DOHH2 (cell line): ENCODE measurements at regions not wholly inside any gene's neighbourhood (a gene's known extent, or its start where the extent isn't known, plus 50 kb on each side); places are given as distances from the start of the nearest gene placed in this dataset.

Experiments used
- H3F3A ChIP-seq: fragments of 200-600 bp; sonication (generic), shearing (Covaris generic); 2 replicates; pipeline ENCODE4 v1.6.0; 2016; ENCODE audit warnings: antibody characterized with exemption, mild to moderate bottlenecking; ENCODE audit not compliant: control insufficient read depth, insufficient read depth
- H3K27ac ChIP-seq: fragments of 200-600 bp; sonication (generic); 2 replicates; pipeline ENCODE4 v1.5.1; 2014; ENCODE audit warnings: low read depth, mild to moderate bottlenecking, low read length, moderate library complexity
- H3K27me3 ChIP-seq: fragments of 200-600 bp; sonication (generic); 2 replicates; pipeline ENCODE4 v1.6.1; 2014; ENCODE audit warnings: mild to moderate bottlenecking, low read length, mixed read lengths; ENCODE audit not compliant: control insufficient read depth
- H3K36me3 ChIP-seq: fragments of 200-600 bp; sonication (generic); 2 replicates; pipeline ENCODE4 v1.6.1; 2014; ENCODE audit warnings: mild to moderate bottlenecking, low read length, moderate library complexity, mixed read lengths; ENCODE audit not compliant: control insufficient read depth
- H3K4me1 ChIP-seq: fragments of 200-600 bp; sonication (generic); 2 replicates; pipeline ENCODE4 v1.6.1; 2014; ENCODE audit warnings: mild to moderate bottlenecking, low read length, mixed read lengths; ENCODE audit not compliant: control insufficient read depth
- H3K4me2 ChIP-seq: fragments of 200-600 bp; sonication (generic); 2 replicates; pipeline ENCODE4 v1.6.0; 2014; ENCODE audit warnings: mild to moderate bottlenecking, low read length, moderate library complexity
- H3K4me3 ChIP-seq: fragments of 200-600 bp; sonication (generic); 2 replicates; pipeline ENCODE4 v1.5.1; 2014; ENCODE audit warnings: mild to moderate bottlenecking, low read length, mixed read lengths
- H3K79me2 ChIP-seq: fragments of 200-600 bp; sonication (generic); 2 replicates; pipeline ENCODE4 v1.6.1; 2014; ENCODE audit warnings: mild to moderate bottlenecking, low read length, mixed read lengths; ENCODE audit not compliant: control insufficient read depth
- H3K9me2 ChIP-seq: fragments of 200-600 bp; sonication (generic); replicated peaks from 2 replicates; pipeline ENCODE4 v1.6.1; 2014; ENCODE audit warnings: mild to moderate bottlenecking, low read length, mixed read lengths; ENCODE audit not compliant: control insufficient read depth
- H3K9me3 ChIP-seq: fragments of 200-600 bp; sonication (generic); 2 replicates; pipeline ENCODE4 v1.6.1; 2014; ENCODE audit warnings: antibody characterized with exemption, low read length, mixed read lengths; ENCODE audit not compliant: control insufficient read depth, insufficient read depth
- H4K20me1 ChIP-seq: fragments of 200-600 bp; sonication (generic); 2 replicates; pipeline ENCODE4 v1.6.0; 2014; ENCODE audit warnings: low read depth, mild to moderate bottlenecking, antibody characterized with exemption, low read length, moderate library complexity; ENCODE audit not compliant: control insufficient read depth, insufficient read depth
- CTCF ChIP-seq: fragments of 200-600 bp; sonication (generic); IDR thresholded peaks from one replicate; pipeline ENCODE4 v1.5.1; 2014; ENCODE audit warnings: antibody characterized with exemption, mild to moderate bottlenecking, low read depth, low read length; ENCODE audit not compliant: poor library complexity, severe bottlenecking
- EZH2phosphoT487 ChIP-seq: fragments of 200-600 bp; sonication (generic); IDR thresholded peaks from 2 replicates; pipeline ENCODE4 v1.6.1; 2017; ENCODE audit warnings: borderline replicate concordance, mild to moderate bottlenecking, antibody characterized with exemption, low read length, moderate library complexity, mixed read lengths

- H3K4me1 ChIP-seq: no peaks in the 10 kb centered on the region
- H3K4me2 ChIP-seq: no peak overlapping the region
- no peaks in the 10 kb centered on the region for H3K36me3 ChIP-seq
- H3K79me2 ChIP-seq: no peaks in the 10 kb centered on the region
- TF ChIP-seq EZH2phosphoT487 (no peak), CTCF (no peak)
- no peaks in the 10 kb centered on the region for H3K9me2 ChIP-seq
- no peaks in the 10 kb centered on the region for H3K27me3 ChIP-seq
- no peak overlapping the region for H3K4me3 ChIP-seq
- H4K20me1 ChIP-seq: no peaks in the 10 kb centered on the region
- H3K27ac ChIP-seq: no peak overlapping the region
- no peaks in the 10 kb centered on the region for H3K9me3 ChIP-seq
- H3F3A ChIP-seq: no peaks in the 10 kb centered on the region
Observed at GRCh38 chr3:25292036-25292435, 136.0 kb upstream of the RARB start.

DNA sequence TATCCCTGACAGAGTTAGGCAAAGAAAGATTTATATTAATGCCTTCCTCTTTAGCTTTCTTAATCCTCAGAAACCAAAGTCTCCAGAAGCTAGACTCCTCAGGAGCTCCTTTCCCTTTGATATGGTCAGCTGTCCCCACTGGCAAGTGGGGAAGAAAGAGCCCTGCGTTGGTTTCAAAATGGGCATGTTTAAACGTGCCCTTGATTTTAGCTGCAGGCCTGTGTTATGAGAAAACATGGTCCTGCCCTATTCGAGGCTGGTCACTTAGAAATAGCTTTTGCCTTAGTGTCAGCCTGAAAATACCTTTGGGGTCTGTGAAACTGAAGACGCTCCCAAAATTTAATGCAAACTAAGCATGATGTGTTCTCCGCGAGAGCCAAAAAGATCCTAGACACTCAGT lies 135.5 kb upstream of the RARB start:
- no peak overlapping the region for H3K4me3 ChIP-seq
- H3K9me2 ChIP-seq: no peaks in the 10 kb centered on the region
- no peaks in the 10 kb centered on the region for H3K27me3 ChIP-seq
- no peaks in the 10 kb centered on the region for H4K20me1 ChIP-seq
- no peaks in the 10 kb centered on the region for H3F3A ChIP-seq
- H3K4me1 ChIP-seq: no peaks in the 10 kb centered on the region
- no peaks in the 10 kb centered on the region for H3K9me3 ChIP-seq
- no peak overlapping the region for H3K27ac ChIP-seq
- H3K36me3 ChIP-seq: no peaks in the 10 kb centered on the region
- TF ChIP-seq CTCF (no peak), EZH2phosphoT487 (no peak)
- no peaks in the 10 kb centered on the region for H3K79me2 ChIP-seq
- no peak overlapping the region for H3K4me2 ChIP-seq

GRCh38 chr3:25293736-25294135 lies 134.3 kb upstream of the RARB start:
- H3K27me3 ChIP-seq: no peaks in the 10 kb centered on the region
- H3K36me3 ChIP-seq: no peaks in the 10 kb centered on the region
- no peak overlapping the region for H3K4me2 ChIP-seq
- H3K79me2 ChIP-seq: no peaks in the 10 kb centered on the region
- H3F3A ChIP-seq: no peaks in the 10 kb centered on the region
- no peaks in the 10 kb centered on the region for H3K9me2 ChIP-seq
- no peak overlapping the region for H3K4me3 ChIP-seq
- no peak for TF ChIP-seq EZH2phosphoT487
- no peak for TF ChIP-seq CTCF
- H4K20me1 ChIP-seq: no peaks in the 10 kb centered on the region
- no peaks in the 10 kb centered on the region for H3K9me3 ChIP-seq
- no peaks in the 10 kb centered on the region for H3K4me1 ChIP-seq
- no peak overlapping the region for H3K27ac ChIP-seq
